ENCODE measurements at regions not wholly inside any gene's neighbourhood (a gene's known extent, or its start where the extent isn't known, plus 50 kb on each side); places are given as distances from the start of the nearest gene placed in this dataset.
"Not testable (repeated sequence)": the region's sequence is repeated elsewhere in the genome, so short reads cannot be mapped to it uniquely, and the experiment has no call there.

DNA sequence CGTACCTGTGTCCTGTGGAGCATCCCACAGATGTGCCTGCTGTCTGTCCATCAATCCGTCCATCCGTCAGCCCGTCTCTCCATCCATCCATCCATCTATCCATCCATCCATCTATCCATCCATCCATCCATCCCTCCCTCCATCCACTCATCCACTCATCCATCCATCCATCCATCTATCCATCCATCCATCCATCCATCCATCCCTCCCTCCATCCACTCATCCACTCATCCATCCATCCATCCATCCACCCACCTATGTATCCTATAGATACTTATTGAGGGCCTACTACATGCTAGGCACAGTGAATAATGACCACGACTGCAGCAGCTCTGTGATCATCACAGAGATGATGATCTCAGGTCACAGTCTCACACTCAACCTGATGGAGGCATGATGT is 67.5 kb upstream of the TRABD2B start:
- not testable (repeated sequence) for TF ChIP-seq NFE2L1 (tag; IDR thresholded peaks at IDR 0.05; ENCODE audit: borderline replicate concordance, low read depth); KDM5B (IDR thresholded peaks at IDR 0.05; ENCODE audit: insufficient replicate concordance, low read depth, low read length); POLR2A (conservative IDR thresholded peaks at IDR 0.05); SMC3 (conservative IDR thresholded peaks at IDR 0.05; ENCODE audit: insufficient read depth, low read depth, low read length); NCOA4 (IDR thresholded peaks at IDR 0.05; ENCODE audit: partially characterized antibody); TEAD4 (IDR thresholded peaks at IDR 0.05; ENCODE audit: low read length); TEAD4 (CRISPR knock-in tag; IDR thresholded peaks at IDR 0.05; ENCODE audit: borderline replicate concordance)
- TF ChIP-seq, protein P1, sequence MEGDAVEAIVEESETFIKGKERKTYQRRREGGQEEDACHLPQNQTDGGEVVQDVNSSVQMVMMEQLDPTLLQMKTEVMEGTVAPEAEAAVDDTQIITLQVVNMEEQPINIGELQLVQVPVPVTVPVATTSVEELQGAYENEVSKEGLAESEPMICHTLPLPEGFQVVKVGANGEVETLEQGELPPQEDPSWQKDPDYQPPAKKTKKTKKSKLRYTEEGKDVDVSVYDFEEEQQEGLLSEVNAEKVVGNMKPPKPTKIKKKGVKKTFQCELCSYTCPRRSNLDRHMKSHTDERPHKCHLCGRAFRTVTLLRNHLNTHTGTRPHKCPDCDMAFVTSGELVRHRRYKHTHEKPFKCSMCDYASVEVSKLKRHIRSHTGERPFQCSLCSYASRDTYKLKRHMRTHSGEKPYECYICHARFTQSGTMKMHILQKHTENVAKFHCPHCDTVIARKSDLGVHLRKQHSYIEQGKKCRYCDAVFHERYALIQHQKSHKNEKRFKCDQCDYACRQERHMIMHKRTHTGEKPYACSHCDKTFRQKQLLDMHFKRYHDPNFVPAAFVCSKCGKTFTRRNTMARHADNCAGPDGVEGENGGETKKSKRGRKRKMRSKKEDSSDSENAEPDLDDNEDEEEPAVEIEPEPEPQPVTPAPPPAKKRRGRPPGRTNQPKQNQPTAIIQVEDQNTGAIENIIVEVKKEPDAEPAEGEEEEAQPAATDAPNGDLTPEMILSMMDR (IDR thresholded peaks at IDR 0.05 in 2 of 3, conservative IDR thresholded peaks at IDR 0.05 in 1 of 3; ENCODE audit: insufficient read depth in 2 of 3, low read depth in 1 of 3, low read length in 3 of 3) = not testable (repeated sequence)

All from K562 (cell line).